Stimulated activated CD8-positive, alpha-beta memory T cell treated with anti-CD3 and anti-CD28 coated beads, Interleukin-2, amount 100 ng/mL, for 1 hour (primary cell): ENCODE measurements at regions not wholly inside any gene's neighbourhood (a gene's known extent, or its start where the extent isn't known, plus 50 kb on each side); places are given as distances from the start of the nearest gene placed in this dataset.

Source experiments
- DNase-seq, 2 donors: peaks; one replicate each; pipeline ENCODE4 v3.0.0-alpha.2; 2020; ENCODE audit warnings: low read depth in 2 of 2

GRCh38 chr2:6452702-6453481 lies 412.8 kb downstream of the CMPK2 start:
- no peak for DNase-seq

GRCh38 chr2:6454286-6454990 lies 411.3 kb downstream of the CMPK2 start:
- no peak for DNase-seq

- no peak for DNase-seq
Measured at GRCh38 chr2:6459138-6459537, 406.6 kb downstream of the CMPK2 start.

DNA sequence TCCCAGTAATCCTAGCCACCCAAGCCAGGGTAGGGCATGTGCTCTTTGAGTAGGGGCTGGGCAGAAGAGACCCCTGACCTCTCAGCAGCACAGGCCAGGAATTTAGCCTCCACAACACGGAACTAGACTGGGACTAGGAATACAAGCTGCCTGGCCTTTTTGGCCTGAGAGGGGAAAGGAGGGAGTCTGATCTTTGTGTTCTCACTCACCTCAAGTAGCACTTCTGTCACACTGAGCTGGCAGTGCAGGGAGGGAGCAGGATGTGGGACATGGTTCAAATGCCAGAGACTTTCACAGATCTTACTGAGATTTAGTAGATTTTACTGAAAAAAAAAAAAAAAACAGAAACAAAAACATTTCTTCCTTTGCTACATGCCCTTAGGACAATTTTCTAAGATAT lies 395.2 kb downstream of the CMPK2 start:
- DNase-seq: no peak

DNA sequence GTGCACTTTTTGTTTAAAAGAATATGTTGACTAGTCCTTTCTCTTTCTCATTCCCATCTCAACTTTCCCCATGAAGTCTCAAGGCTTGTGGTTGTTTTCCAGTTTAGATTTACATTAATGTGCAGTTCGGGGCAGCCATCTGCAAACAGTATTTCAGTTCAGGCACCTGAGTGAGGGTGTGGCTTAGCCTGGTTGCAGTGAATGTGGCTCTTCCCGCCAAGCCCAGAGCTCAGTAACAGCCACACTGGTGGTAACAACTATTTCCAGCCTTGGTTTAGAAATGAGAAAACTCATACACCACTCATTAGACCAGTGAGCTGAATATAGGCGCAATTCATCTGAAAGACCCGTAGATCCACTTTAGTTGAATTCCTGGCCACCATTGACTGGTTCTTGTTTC lies 394.3 kb downstream of the CMPK2 start:
- DNase-seq: no peak

DNA sequence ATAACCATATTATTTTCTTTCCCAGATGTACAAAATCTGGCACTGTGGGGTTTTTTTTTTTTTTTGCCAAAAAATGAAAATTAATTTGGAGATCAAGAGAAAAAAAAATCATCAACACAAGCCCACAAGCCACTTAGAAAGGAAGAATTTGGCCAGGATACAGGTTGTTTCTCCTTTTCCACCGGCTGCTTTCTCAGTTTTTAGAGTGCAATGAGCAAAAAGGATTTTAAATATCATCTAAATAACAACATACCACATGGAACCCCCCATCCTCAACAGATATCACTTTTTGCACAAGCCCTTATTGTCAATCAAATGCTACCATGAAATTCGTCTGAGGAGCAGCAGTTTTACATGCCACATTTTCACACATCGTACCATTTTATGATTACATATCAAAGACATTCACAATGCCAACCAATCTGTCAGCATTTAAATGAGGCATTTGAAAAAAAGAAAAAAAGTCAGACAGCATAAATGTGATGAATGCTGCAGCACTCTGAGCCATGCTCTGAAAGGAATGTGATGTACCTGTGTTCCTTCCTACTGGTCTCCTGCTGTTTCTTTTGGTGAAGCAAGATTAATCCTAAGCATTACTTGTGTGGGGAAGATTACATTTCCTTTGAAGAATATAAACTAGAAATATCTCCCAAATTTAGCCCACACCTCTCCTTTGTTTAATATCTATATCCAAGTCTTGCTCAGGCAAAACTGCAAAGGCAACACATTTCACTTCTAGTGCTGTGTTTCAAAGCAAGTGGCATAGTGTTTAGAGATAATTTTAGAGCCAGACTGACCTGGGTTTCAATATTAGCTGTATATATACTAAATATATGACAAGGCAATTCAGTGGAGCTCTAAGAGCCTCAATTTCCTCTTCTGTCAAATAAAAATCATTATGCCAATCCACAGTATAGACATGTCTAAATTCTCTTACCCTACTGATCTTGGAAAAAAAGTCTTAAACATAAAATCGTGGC lies 391.3 kb downstream of the CMPK2 start:
- DNase-seq: no peak

DNA sequence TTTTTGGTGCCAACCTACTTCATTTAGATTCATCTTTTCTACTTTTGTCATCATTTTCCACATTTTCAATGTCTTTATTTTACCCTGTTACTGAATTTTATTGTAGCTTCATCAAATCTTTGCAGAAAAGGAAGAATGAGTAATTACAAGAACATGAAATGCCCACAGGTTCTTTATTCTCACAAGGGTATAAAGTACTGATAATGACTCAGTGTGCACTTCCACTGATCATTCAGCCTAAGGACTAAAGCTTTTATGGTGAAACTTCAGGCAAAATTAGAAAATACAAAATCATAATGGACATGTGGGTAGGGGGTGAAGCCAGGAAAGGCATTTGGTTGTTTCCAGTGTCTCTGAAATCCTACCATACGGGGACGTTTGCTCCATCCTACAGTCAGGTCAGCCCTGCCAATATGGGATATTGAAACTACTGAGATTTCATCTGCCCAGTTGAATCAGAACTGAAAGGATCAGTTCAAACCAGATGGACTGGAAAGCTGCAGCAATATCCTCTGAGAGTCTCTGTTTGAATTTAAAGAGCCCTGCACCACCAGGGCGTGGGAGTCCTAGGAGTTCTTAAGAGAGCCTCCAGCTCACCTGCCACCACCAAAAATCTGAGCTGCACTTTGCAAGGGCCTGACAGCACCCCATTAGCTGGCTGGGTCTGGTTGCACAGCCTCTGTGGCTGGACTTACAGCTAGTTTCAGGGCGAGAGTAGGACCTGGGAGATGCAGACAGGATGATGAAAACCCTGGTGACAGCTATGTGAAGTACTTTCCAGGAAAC lies 390.4 kb downstream of the CMPK2 start:
- no peak for DNase-seq

DNA sequence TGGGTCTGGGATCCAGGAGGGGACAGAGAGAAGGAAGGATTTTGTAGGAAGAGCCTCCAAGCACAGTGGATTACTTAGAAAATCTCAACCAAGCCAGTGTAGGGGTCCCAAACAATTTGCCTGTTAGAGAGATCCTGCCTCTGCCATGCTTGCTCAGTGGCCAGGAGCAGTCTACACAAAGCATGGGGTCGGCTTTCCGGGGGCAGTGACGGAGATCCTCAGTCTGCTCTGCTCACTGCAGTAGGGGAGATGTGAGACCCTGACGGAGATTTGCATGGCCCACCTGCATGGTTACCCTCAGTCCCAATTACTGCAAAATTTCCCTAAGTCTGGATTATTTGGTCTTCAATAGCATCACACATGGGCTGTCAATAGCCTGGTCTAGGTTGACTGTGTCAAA lies 385.2 kb downstream of the CMPK2 start:
- no peak for DNase-seq

GRCh38 chr2:6482256-6482655 lies 383.5 kb downstream of the CMPK2 start:
- no peak for DNase-seq

GRCh38 chr2:6487765-6488164 lies 377.9 kb downstream of the CMPK2 start:
- no peak for DNase-seq

- no peak for DNase-seq
Measured at GRCh38 chr2:6492573-6492972, 373.1 kb downstream of the CMPK2 start.

DNA sequence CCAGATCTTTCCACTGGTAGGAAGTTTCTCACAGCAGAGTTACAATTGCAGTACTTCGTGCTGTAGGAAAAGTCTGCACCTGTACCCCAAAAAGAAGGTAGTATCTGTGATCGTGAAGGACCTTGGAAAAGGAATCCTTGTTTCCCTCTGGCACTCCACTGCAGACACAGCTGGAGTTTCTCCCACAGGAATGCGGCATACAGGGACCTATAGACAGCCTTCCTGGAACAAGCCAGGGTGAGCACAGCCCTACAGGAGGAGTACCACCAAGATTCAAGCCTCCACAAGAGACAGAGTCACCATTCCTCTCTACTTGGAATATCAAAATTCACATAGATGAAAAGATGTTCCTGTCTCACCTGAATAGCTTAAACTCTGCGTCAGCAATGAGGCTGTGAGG lies 372.4 kb downstream of the CMPK2 start:
- no peak for DNase-seq

DNA sequence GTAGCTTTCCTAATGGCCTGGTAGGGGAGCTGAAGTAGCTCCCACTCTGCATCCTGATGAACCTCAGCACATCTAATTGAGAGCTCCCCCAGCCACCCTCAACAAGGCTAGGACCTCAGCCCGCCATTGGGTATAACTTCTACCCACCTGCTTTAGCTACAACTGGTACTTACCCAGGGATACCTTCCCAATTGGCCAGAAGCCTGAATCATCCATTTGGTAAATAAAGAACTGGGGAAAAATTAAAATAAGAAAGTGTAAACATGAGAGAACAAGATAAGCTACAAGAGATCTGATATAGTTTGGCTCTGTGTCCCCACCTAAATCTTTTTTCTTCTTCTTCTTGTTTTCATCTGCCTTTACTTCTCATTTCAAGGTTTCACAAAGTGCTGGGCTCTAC lies 372.0 kb downstream of the CMPK2 start:
- no peak for DNase-seq

DNA sequence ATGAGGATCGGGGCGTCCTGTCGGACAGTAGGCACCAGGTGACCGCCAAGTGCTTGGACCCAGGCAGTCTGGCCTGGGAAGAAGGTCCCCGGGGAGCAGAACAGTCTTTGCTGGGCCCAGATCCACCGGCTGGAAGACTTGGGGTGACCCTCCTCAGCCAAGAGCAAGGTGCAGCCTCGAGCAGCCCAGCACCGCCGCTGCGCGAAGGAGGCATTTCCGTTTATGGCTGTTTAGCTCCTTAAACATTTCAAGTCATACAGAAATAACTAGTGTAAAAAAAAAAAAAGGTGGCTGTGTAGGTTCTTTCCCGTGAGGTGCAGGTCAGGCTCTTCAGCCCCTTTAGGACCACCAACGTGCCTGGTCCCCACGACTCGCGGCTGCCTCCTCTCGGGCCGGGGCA lies 370.2 kb downstream of the CMPK2 start:
- no peak for DNase-seq

- no peak for DNase-seq
Measured at GRCh38 chr2:6496376-6496775, 369.3 kb downstream of the CMPK2 start.

DNA sequence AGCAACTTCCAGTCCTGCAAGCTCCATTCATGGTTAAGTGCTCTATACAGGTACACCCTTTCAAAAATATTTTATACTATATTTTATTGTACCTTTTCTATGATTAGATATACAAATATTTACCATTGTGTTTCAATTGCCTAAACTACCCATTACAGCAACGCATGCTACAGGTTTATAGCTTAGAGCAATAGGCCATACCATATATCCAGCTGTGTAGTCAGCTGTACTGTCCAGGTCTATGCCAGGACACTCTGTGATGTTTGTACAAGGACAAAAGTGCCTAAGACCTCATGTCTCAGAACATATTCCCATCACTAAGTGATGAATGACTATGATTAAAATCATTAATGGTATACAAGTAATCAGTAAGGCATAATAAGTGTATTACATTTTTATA lies 368.7 kb downstream of the CMPK2 start:
- no peak for DNase-seq

- DNase-seq: no peak
Measured at GRCh38 chr2:6498841-6499240, 366.9 kb downstream of the CMPK2 start.

- DNase-seq: no peak
Measured at GRCh38 chr2:6499691-6500090, 366.0 kb downstream of the CMPK2 start.

DNA sequence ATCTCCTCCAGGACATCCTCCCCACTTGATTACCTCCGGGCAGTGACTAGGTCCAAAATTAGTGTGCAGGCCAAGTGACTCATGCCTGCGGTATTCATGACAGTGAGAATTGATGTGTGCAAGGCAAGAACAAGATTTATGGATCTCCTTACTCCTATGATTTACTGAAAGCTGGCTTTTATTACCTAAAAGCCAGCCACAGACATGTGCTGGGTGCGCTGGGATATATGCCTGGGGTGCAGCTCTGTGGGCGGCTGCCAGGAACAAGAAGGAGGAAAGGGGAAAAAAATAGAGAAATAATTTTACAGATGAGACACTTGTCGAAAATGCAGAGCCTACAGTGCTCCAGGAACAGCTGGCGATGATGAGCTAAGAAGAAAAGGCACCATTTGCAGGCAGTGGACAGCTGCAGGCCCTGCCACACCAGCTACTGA lies 359.3 kb downstream of the CMPK2 start:
- DNase-seq: no peak

- no peak for DNase-seq
Measured at GRCh38 chr2:6506859-6507258, 358.8 kb downstream of the CMPK2 start.

DNA sequence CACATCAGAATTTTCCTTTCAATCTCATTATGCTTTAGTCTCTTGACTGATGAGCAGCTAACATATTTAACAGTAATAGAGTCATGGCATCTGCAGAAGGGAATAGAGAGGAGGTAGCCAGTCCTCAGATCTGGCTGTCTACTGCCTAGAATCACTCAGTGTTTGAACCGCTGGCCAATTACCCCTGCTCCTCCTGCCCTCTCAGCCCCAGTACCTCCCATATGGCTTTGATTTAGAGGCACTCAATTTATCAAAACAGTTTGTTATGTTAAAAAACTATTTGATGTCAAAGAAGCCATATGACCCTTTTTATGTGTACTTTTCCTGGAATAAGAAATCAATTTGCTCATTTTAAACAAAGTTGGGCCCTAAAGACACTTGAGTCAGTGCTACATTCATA lies 355.2 kb downstream of the CMPK2 start:
- DNase-seq: no peak
